ENCODE measurements at regions not wholly inside any gene's neighbourhood (a gene's known extent, or its start where the extent isn't known, plus 50 kb on each side); places are given as distances from the start of the nearest gene placed in this dataset.

DNA sequence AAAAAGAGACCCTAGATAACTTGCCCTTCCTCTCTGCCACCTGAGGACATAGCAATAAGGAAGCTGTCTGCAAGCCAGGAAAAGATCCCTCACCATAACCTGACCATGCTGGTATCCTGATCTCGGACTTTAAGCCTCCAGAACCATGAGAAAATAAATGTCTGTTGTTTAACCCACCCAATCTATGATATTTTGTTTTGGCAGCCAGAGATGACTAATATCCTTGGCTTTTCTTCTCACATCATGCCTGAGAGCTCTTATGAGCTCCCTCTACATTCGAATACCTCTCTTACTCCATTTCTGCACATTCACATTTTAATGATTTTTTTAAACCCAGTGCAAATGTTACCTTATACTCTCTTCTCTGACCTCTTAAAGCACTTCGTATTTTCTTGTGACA lies 214.0 kb upstream of the CHRM2 start:
- Mint-ChIP-seq H3K27me3 (ENCODE audit: insufficient read depth) (no peaks in the 10 kb centered on the region), H3K4me1 (ENCODE audit: low read depth) (no peaks in the 10 kb centered on the region), H3K36me3 (ENCODE audit: low read depth) (no peaks in the 10 kb centered on the region), H3K27ac (no peak overlapping the region), H3K9me3 (no peaks in the 10 kb centered on the region), H3K4me3 (no peak overlapping the region)
- no peak for DNase-seq (ENCODE audit: low spot score)
- intact Hi-C loops (cut with micrococcal nuclease) = no loop called here

DNA sequence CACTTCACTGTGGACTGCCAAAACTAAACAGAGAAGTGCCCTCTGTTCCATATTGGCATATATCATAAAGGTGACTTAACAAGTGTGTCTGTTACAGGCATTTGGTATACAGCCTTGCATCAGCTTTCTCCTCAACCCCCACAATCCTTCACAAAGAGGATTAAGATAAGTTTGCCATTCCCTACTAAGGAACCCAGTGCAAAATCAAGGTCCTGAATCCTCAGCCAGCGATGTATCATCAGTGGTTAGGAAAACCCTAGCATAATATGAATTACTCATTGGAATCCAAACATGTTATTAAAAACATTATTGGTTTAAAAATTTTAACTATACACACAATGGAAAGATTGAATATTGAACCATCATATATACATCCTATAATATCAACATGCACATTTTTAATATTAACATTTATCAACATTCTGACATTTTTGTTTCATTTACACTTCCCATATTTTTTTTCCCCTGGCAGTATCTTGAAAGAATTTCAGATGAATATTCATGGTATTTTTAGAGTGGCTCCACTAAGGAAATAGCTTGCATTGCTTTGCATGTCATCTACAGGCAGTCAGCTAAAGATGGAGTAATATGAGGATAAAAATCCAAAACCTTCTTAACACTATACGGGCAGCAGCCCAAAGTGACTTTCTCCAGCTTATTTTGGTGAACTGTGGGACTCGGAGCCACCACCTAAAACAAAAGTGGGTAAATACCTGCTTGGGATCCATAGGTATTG lies 215.6 kb upstream of the CHRM2 start:
- H3K27me3 Mint-ChIP-seq (ENCODE audit: insufficient read depth) = no peaks in the 10 kb centered on the region
- intact Hi-C loops (cut with micrococcal nuclease) = no loop called here

DNA sequence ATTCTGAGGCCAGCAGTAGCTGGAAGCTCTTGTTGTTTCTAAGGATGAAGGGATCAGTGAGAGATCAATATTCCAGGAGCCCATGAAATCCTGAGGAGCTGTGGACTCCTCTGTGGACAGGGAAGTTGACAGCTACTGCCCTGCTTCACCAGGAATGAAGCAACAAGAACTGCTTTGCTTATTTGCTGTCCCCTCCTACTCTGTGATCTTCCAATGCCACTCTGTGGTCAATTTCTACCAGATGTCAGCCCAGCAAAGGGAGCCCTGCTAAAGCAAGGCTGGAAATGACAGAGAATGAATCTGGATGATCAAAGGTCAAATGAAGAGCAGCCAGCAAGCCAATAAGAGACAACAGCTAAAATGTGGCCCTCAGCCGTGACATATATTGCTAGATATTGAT lies 227.5 kb upstream of the CHRM2 start:
- no peaks in the 10 kb centered on the region for H3K27me3 Mint-ChIP-seq (ENCODE audit: insufficient read depth)
- no peak overlapping the region for H3K4me3 Mint-ChIP-seq
- H3K4me1 Mint-ChIP-seq (ENCODE audit: low read depth) = no peaks in the 10 kb centered on the region
- H3K27ac Mint-ChIP-seq = no peak overlapping the region
- intact Hi-C loops (cut with micrococcal nuclease) = no loop called here
- DNase-seq (ENCODE audit: low spot score) = no peak
- H3K9me3 Mint-ChIP-seq = peaks cover 3% of the 10 kb centered on the region
- H3K36me3 Mint-ChIP-seq (ENCODE audit: low read depth) = no peaks in the 10 kb centered on the region

More for the DNA sequence above, 215.6 kb upstream of the CHRM2 start:
- Mint-ChIP-seq H3K4me3 (no peak overlapping the region), H3K27ac (no peak overlapping the region), H3K4me1 (ENCODE audit: low read depth) (no peaks in the 10 kb centered on the region), H3K9me3 (peaks cover 15% of the 10 kb centered on the region), H3K36me3 (ENCODE audit: low read depth) (no peaks in the 10 kb centered on the region)
- DNase-seq (ENCODE audit: low spot score) = no peak

DNA sequence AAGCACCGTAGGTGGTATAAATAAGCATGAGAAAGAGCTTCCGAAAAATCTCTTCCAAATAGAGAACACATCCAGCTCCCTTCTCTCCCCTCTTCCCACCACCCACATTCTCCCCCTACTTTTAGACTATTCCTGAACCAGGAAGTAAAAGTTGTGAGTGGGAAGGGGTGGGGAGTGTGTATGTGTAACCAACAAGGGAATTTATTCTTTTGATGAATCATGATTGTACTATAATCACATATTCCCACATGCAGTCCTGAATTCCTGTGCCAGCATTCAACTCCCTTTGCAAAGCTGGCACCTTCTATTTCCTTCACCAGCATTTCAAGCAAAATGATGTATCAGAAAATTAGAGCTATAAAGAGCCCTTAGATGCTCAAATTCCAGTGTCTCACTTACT lies 230.6 kb upstream of the CHRM2 start:
- no peaks in the 10 kb centered on the region for H3K36me3 Mint-ChIP-seq (ENCODE audit: low read depth)

DNA sequence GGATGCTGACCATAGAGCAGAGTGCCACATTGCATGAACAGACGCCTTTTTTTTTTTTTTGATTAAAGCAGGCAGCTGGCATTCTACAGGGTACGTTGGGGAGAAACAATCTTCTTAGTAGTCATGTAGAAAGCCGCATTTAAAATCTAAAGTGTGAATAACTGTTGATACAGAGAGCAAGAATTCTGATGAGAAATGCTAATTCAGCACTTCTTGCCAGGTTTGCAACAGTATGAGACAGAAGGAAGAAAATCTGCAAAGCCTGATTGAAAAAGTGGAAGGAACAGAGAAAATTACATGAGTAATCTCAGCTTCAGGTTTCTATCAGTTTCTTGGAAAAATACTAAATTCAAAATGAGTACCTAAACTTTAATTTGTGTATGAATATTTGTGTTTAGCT lies 232.7 kb upstream of the CHRM2 start:
- H3K4me3 Mint-ChIP-seq = no peak overlapping the region
- H3K27ac Mint-ChIP-seq = no peak overlapping the region
- no peaks in the 10 kb centered on the region for H3K4me1 Mint-ChIP-seq (ENCODE audit: low read depth)
- no peaks in the 10 kb centered on the region for H3K27me3 Mint-ChIP-seq (ENCODE audit: insufficient read depth)
- H3K9me3 Mint-ChIP-seq = peaks cover 18% of the 10 kb centered on the region
- intact Hi-C loops (cut with micrococcal nuclease) = no loop called here
- no peaks in the 10 kb centered on the region for H3K36me3 Mint-ChIP-seq (ENCODE audit: low read depth)
- DNase-seq (ENCODE audit: low spot score) = no peak

More for the DNA sequence above, 230.6 kb upstream of the CHRM2 start:
- H3K4me1 Mint-ChIP-seq (ENCODE audit: low read depth) = no peaks in the 10 kb centered on the region
- H3K9me3 Mint-ChIP-seq = peaks cover 11% of the 10 kb centered on the region
- intact Hi-C loops (cut with micrococcal nuclease) = no loop called here
- H3K27me3 Mint-ChIP-seq (ENCODE audit: insufficient read depth) = no peaks in the 10 kb centered on the region
- DNase-seq (ENCODE audit: low spot score) = no peak
- H3K4me3 Mint-ChIP-seq = no peak overlapping the region
- no peak overlapping the region for H3K27ac Mint-ChIP-seq

DNA sequence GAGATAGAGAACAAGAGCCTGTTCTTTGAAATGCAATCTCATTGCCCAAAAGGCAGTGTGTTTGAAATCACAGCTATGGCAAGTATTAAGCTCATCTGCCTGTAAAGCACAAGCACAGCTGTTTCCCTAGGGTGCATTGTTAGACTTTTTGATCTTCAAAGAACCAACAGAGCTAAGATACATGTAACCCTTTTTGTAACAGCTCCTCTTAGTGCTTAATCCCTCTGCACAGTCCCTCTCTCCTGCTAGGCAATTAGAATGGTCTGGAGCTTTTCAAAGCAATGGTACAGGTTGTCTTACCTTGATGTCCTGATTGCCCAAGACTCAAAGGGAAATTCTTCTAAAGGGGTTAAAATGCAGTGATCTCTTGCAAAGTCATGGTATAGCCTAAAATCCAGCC lies 249.6 kb upstream of the CHRM2 start:
- no peaks in the 10 kb centered on the region for H3K4me1 Mint-ChIP-seq (ENCODE audit: low read depth)
- H3K27ac Mint-ChIP-seq = no peak overlapping the region
- no peaks in the 10 kb centered on the region for H3K36me3 Mint-ChIP-seq (ENCODE audit: low read depth)
- H3K9me3 Mint-ChIP-seq = peaks cover 12% of the 10 kb centered on the region
- no peak for DNase-seq (ENCODE audit: low spot score)
- intact Hi-C loops (cut with micrococcal nuclease) = no loop called here
- no peak overlapping the region for H3K4me3 Mint-ChIP-seq
- H3K27me3 Mint-ChIP-seq (ENCODE audit: insufficient read depth) = no peaks in the 10 kb centered on the region

DNA sequence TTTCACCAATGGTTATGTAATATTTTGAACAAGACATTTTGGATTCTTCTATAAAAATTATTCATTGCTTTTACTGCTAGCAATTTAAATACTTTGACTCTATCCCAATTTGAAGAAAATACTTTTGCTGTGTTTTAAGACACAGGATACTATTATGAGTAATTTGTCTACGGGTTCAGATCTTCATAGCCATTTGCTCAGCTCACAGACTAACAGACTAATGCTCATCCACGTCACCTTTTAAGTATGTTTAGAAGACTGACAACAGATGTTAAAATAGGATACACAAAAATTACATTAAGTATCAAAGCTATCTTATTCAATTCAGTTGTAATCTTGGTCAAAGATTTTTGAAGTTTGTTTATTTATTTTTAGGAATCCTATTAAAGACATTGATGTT lies 251.3 kb upstream of the CHRM2 start:
- intact Hi-C loops (cut with micrococcal nuclease) = no loop called here
- Mint-ChIP-seq H3K36me3 (ENCODE audit: low read depth) (no peaks in the 10 kb centered on the region), H3K27me3 (ENCODE audit: insufficient read depth) (no peaks in the 10 kb centered on the region), H3K9me3 (peaks cover 11% of the 10 kb centered on the region), H3K4me3 (no peak overlapping the region), H3K4me1 (ENCODE audit: low read depth) (no peaks in the 10 kb centered on the region), H3K27ac (no peak overlapping the region)
- DNase-seq (ENCODE audit: low spot score) = no peak

DNA sequence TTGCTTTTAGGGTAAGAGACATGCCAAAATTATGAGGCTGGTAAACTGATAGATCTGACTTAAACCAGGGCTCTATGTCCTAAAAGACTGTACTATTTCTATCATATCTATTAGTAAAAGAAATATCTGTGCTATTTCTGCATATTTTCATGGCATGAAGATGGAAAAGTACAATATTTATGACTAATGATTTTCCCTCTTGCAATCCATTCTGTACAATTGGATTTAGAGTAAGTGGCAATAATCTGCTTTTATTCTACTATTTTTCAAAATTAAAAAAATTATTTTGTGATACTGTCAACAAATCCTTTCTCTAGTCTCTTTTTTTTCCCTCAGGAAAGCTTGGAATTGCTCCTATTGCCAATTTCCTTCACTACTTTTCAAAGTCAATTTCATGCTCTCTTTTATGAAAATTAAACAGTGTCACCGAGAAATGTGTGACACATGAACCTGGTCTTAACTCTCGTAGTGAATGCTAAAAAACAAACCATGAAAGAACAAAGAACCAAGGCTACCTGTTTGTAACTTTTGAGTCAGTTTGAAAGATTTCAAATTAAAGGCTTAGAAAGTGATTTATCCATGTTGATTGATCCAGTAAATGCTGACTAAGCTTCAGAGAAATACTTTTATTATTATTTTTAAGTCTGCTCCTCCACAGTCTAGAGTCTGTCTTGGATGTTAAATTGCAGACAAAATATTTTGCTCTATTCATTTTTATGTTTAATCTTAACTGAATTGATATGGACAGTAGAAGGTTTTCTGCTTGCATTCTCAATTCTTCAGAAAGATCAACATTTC lies 262.7 kb upstream of the CHRM2 start:
- no peaks in the 10 kb centered on the region for H3K36me3 Mint-ChIP-seq (ENCODE audit: low read depth)

DNA sequence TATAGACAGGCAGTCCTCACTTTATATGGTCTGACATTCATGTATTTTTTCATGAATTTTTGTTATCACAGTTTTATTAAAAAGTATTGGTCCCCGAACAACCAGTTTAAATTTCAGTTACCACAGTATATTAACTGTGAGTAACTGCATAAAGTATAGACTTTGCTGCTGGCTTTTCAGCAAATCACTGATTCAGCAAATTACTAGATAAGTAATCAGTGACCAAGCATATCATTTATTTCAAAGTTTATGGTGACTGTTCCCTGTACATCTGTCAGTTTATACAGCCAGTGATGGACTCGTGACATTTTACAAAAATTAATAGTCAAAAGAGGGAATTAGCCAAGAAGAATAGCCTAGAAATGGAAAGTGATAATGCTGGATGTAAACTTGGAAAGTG lies 266.7 kb upstream of the CHRM2 start:
- no peaks in the 10 kb centered on the region for H3K4me1 Mint-ChIP-seq (ENCODE audit: low read depth)
- peaks cover 5% of the 10 kb centered on the region for H3K9me3 Mint-ChIP-seq
- no peaks in the 10 kb centered on the region for H3K36me3 Mint-ChIP-seq (ENCODE audit: low read depth)
- H3K4me3 Mint-ChIP-seq = no peak overlapping the region
- no peak overlapping the region for H3K27ac Mint-ChIP-seq
- H3K27me3 Mint-ChIP-seq (ENCODE audit: insufficient read depth) = no peaks in the 10 kb centered on the region
- DNase-seq (ENCODE audit: low spot score) = no peak
- intact Hi-C loops (cut with micrococcal nuclease) = no loop called here

More for the DNA sequence above, 262.7 kb upstream of the CHRM2 start:
- intact Hi-C loops (cut with micrococcal nuclease) = no loop called here
- DNase-seq (ENCODE audit: low spot score) = no peak
- Mint-ChIP-seq H3K4me3 (no peak overlapping the region), H3K9me3 (peaks cover 5% of the 10 kb centered on the region), H3K4me1 (ENCODE audit: low read depth) (no peaks in the 10 kb centered on the region), H3K27me3 (ENCODE audit: insufficient read depth) (no peaks in the 10 kb centered on the region), H3K27ac (no peak overlapping the region)

DNA sequence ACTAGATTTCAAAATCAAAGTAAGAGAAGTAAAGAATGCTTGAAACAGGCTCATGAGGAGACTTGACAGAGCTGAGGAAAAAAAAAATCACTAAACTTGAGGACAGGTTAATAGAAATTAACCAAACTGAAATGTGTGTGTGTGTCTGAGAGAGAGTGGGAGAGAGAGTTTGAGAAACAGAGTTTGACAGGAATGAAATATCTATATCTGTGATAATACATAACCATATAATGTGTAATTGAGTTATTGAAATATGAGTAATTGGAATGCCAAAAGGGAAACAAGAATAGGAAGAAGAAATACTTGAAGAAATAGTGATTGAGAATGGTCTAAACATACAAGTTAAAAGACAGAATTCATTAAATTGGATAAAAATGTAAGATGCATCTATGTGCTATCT lies 268.0 kb upstream of the CHRM2 start:
- intact Hi-C loops (cut with micrococcal nuclease) = no loop called here
- H3K27me3 Mint-ChIP-seq (ENCODE audit: insufficient read depth) = no peaks in the 10 kb centered on the region
- H3K36me3 Mint-ChIP-seq (ENCODE audit: low read depth) = no peaks in the 10 kb centered on the region
- no peak for DNase-seq (ENCODE audit: low spot score)
- H3K4me1 Mint-ChIP-seq (ENCODE audit: low read depth) = no peaks in the 10 kb centered on the region
- H3K4me3 Mint-ChIP-seq = no peak overlapping the region
- no peak overlapping the region for H3K27ac Mint-ChIP-seq
- peaks cover 10% of the 10 kb centered on the region for H3K9me3 Mint-ChIP-seq

DNA sequence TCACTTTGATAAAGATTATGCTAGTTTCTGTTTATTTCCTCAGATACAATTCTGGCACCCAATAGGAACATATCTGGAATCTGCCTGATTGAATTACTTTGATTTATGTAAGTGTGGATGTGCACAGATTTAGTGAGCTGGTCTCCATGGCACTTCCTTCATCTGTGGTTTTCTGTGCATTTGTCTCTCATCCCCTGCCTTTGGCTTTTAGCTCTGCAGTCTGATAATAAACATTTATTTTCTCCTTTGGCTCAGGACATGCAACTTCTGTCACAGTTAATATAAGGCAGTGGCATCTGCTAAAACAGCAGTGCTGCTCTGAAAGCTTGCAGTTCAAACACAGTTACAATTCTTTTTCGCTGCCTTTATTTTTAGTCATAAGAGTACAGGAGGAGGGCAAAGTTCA lies 273.7 kb upstream of the CHRM2 start:
- Mint-ChIP-seq H3K9me3 (peaks cover 6% of the 10 kb centered on the region), H3K36me3 (ENCODE audit: low read depth) (no peaks in the 10 kb centered on the region), H3K4me3 (no peak overlapping the region), H3K27ac (no peak overlapping the region), H3K27me3 (ENCODE audit: insufficient read depth) (no peaks in the 10 kb centered on the region), H3K4me1 (ENCODE audit: low read depth) (no peaks in the 10 kb centered on the region)
- no peak for DNase-seq (ENCODE audit: low spot score)
- intact Hi-C loops (cut with micrococcal nuclease) = no loop called here

DNA sequence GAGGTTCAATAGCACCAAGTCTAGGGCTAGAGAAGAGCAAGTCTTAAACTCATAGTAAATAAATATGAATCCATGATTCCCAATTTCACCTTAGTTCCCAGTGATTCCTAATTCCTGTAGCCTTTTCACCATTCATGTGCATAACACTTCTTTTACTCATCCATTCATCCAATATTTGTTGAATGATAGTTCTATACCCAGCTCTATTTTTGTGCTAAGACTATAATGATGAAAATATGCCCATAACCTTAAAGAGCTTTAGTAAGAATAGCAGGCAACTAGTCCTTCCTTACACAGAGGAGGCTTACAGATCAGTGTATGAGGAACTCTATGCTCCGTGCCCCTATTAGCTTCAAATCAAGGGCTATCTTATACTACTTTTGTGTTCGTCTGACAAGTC lies 280.2 kb upstream of the CHRM2 start:
- peaks cover 4% of the 10 kb centered on the region for H3K9me3 Mint-ChIP-seq
- no peak for DNase-seq (ENCODE audit: low spot score)
- H3K27ac Mint-ChIP-seq = no peak overlapping the region
- no peaks in the 10 kb centered on the region for H3K36me3 Mint-ChIP-seq (ENCODE audit: low read depth)
- H3K4me3 Mint-ChIP-seq = no peak overlapping the region
- intact Hi-C loops (cut with micrococcal nuclease) = no loop called here
- H3K27me3 Mint-ChIP-seq (ENCODE audit: insufficient read depth) = no peaks in the 10 kb centered on the region
- H3K4me1 Mint-ChIP-seq (ENCODE audit: low read depth) = no peaks in the 10 kb centered on the region

DNA sequence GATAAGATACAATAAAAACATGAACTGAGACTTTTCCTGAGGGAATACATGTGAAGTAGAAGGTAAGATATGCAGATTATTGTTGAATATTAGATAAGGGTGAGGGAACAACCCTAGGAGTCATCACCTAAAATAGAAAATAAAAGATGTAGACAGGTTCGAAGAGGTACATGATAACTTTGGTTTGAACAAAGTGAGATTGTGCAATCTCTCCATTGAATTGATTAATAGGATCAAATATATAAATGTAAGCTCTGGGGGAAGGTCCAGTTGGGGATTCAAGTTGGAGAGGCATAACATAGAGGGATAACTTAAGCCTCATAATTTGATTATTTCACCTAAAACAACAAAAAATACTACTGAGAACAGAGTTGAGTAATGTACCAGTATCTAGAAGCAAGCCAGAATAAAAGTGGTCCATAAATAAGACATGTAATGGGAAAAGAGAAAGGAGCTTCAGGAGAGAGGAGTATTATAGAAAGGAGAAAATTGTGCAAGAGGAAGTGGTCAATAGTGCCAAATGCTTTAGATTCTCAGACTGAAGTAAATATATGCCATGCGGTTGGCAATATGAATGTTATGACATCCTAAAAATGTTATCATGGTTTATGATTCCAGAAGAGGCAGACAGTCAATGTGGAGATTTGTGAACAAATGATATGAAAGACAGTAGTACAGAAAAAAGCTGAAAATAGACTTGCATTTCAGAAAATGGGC lies 282.3 kb upstream of the CHRM2 start:
- Mint-ChIP-seq H3K27ac (no peak overlapping the region), H3K4me1 (ENCODE audit: low read depth) (no peaks in the 10 kb centered on the region), H3K36me3 (ENCODE audit: low read depth) (no peaks in the 10 kb centered on the region), H3K4me3 (no peak overlapping the region), H3K27me3 (ENCODE audit: insufficient read depth) (no peaks in the 10 kb centered on the region), H3K9me3 (peaks cover 4% of the 10 kb centered on the region)
- intact Hi-C loops (cut with micrococcal nuclease) = no loop called here
- DNase-seq (ENCODE audit: low spot score) = no peak

All from activated T-helper 1 cell treated with anti-CD3 and anti-CD28 coated beads, Interleukin-12 subunit alpha, Interleukin-12 subunit beta, Interleukin-2, Interleukin-4 antibody, amounts not matched to agents 30 ng/mL and 10 ng/mL and 1 ng/mL, durations not matched to agents 14 hours and 24 hours and 36 hours (primary cell).